ENCODE measurements at regions not wholly inside any gene's neighbourhood (a gene's known extent, or its start where the extent isn't known, plus 50 kb on each side); places are given as distances from the start of the nearest gene placed in this dataset.

GRCh38 chr18:41621177-41621576 is 333.9 kb upstream of the PIK3C3 start:
- no peak for TF ChIP-seq CTCF (conservative IDR thresholded peaks at IDR 0.05; ENCODE audit: control insufficient read depth, insufficient read depth, low read depth, low read length)
- H3K4me3 ChIP-seq (ENCODE audit: control insufficient read depth, low read depth, low read length): no peak overlapping the region
- DNase-seq (ENCODE audit: low read depth): no peak

GRCh38 chr18:41618147-41618546 is 336.9 kb upstream of the PIK3C3 start:
- H3K4me3 ChIP-seq (ENCODE audit: control insufficient read depth, low read depth, low read length): no peak overlapping the region
- TF ChIP-seq CTCF (conservative IDR thresholded peaks at IDR 0.05; ENCODE audit: control insufficient read depth, insufficient read depth, low read depth, low read length): no peak
- no peak for DNase-seq (ENCODE audit: low read depth)

- DNase-seq (ENCODE audit: low read depth): no peak
- no peak for TF ChIP-seq CTCF (conservative IDR thresholded peaks at IDR 0.05; ENCODE audit: control insufficient read depth, insufficient read depth, low read depth, low read length)
- H3K4me3 ChIP-seq (ENCODE audit: control insufficient read depth, low read depth, low read length): no peak overlapping the region
Observed at GRCh38 chr18:41617647-41618046, 337.4 kb upstream of the PIK3C3 start.

- no peak overlapping the region for H3K4me3 ChIP-seq (ENCODE audit: control insufficient read depth, low read depth, low read length)
- DNase-seq (ENCODE audit: low read depth): no peak
- no peak for TF ChIP-seq CTCF (conservative IDR thresholded peaks at IDR 0.05; ENCODE audit: control insufficient read depth, insufficient read depth, low read depth, low read length)
Observed at GRCh38 chr18:41613003-41613609, 341.9 kb upstream of the PIK3C3 start.

GRCh38 chr18:41604964-41605363 is 350.1 kb upstream of the PIK3C3 start:
- no peak overlapping the region for H3K4me3 ChIP-seq (ENCODE audit: control insufficient read depth, low read depth, low read length)
- DNase-seq (ENCODE audit: low read depth): no peak
- no peak for TF ChIP-seq CTCF (conservative IDR thresholded peaks at IDR 0.05; ENCODE audit: control insufficient read depth, insufficient read depth, low read depth, low read length)

- no peak for TF ChIP-seq CTCF (conservative IDR thresholded peaks at IDR 0.05; ENCODE audit: control insufficient read depth, insufficient read depth, low read depth, low read length)
- DNase-seq (ENCODE audit: low read depth): no peak
- H3K4me3 ChIP-seq (ENCODE audit: control insufficient read depth, low read depth, low read length): no peak overlapping the region
Observed at GRCh38 chr18:41602034-41602433, 353.0 kb upstream of the PIK3C3 start.

Measured in fibroblast of mammary gland (primary cell).